Erythroblast (primary cell): ENCODE measurements at regions not wholly inside any gene's neighbourhood (a gene's known extent, or its start where the extent isn't known, plus 50 kb on each side); places are given as distances from the start of the nearest gene placed in this dataset.

Source experiments
- GATA1 ChIP-seq: IDR thresholded peaks from 2 replicates; pipeline ENCODE4 v1.6.1; 2011; ENCODE audit warnings: low read depth, mild to moderate bottlenecking, control low read depth, low read length, moderate library complexity
- POLR2A ChIP-seq: IDR thresholded peaks from 2 replicates; pipeline ENCODE4 v1.6.1; 2011; ENCODE audit warnings: mild to moderate bottlenecking, low read length

DNA sequence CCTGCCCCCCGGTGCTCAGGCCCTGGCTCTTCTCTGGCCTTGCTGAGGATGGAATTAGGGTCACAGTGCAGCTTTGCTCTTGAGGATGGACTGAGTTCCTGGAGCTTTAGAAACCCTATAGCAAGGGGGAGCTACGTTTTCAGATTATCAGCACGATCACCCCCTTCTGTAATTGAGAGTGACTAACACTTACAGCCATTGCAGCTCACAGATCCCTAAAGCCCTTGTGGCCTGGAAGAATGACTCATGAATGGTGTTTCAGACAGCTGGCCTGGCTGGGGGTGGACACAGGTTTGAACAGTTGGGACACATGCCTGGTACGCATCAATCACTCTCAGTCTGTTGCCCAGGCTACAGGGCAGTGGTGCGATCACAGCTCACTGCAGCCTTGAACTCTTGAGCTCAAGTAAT, 79.7 kb upstream of the IGFBP5 start:
- TF ChIP-seq POLR2A (no peak), GATA1 (no peak)
